SH-SY5Y (cell line): ENCODE measurements at regions not wholly inside any gene's neighbourhood (a gene's known extent, or its start where the extent isn't known, plus 50 kb on each side); places are given as distances from the start of the nearest gene placed in this dataset.

Experiments used
- GATA2 ChIP-seq: IDR thresholded peaks from 2 replicates; pipeline ENCODE4 v1.6.1; 2011; ENCODE audit warnings: mild to moderate bottlenecking, low read depth, low read length
- GATA3 ChIP-seq: IDR thresholded peaks from 2 replicates; pipeline ENCODE4 v1.6.1; 2011; ENCODE audit warnings: low read depth, mild to moderate bottlenecking, low read length, moderate library complexity

DNA sequence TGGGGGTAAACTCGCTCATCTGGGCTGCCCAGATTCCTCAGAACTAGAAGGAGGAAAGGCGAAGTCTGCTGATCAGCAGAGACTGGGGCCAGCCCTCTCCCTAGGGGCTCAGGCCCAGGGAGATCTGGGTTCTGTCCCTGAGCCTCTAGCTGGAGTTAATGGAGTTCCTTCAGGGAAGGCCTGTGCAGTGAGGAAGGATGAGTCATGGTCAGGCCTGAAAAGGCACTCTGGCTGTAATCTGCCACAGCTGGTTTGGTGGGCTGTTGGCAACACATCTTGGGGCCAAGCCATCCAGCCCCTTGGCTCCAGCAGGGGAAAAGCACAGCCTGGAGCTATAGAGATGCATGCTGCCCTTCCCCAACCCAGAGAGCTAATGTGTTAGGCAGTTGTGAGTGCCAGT, 459.6 kb downstream of the PRELID2 start:
- no peak for TF ChIP-seq GATA2
- no peak for TF ChIP-seq GATA3
